ENCODE measurements at regions not wholly inside any gene's neighbourhood (a gene's known extent, or its start where the extent isn't known, plus 50 kb on each side); places are given as distances from the start of the nearest gene placed in this dataset.

DNA sequence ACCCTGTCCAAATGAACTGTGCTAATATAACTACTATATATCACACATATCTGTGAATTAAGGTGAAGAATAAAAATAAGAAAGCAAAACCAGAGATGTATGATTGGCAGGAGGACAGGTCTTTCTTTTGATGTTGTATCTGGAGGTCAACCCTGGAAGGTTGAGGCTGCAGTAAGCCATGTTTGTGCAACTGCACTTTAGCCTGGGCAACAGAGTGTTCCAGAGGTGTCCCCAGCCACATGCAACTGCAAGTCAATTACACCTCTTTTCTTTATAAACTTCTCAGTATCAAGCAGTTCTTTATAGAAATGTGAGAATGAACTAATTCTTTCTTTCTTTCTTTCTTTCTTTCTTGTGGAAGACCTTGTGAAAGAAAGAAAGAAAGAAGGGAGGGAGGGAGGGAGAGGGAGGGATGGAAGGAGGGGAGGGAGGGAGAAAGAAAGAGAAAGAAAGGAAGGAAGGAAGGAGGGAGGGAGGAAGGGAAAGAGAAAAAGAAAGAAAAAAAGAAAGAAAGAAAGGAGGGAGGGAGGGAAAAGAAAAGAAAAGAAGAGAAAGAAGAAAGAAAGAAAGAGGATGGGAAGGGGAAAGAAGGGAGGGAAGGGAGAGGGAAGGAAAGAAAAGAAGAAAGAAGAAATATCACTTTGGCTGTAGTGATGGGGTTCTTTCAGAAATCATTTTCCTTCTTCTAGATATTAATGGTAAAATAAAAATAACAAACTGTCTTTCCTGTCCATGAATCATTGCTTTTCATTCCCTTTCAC is 54.0 kb upstream of the S1PR1 start:
- Histone ChIP-seq H3K4me3 (ENCODE audit: low read depth, low read length) (no peak overlapping the region), H3K36me3 (ENCODE audit: control insufficient read depth in 2 of 2, insufficient read depth in 1 of 2, low read length in 2 of 2) (no peaks in the 10 kb centered on the region), H3K27ac (ENCODE audit: extremely low read depth, low read depth, low read length) (no peak overlapping the region), H3K4me1 (ENCODE audit: control insufficient read depth, insufficient read depth, low read length) (no peaks in the 10 kb centered on the region), H3K9me3 (ENCODE audit: control insufficient read depth, insufficient read depth, low read depth, low read length) (no peaks in the 10 kb centered on the region)
- TF ChIP-seq PRDM1 (tag by site-specific recombination; IDR thresholded peaks at IDR 0.05): peak; percentile 33
- no peak for TF ChIP-seq ZNF629 (tag by site-specific recombination; IDR thresholded peaks at IDR 0.05)
- no peak for TF ChIP-seq ZNF394 (tag by site-specific recombination; IDR thresholded peaks at IDR 0.05; ENCODE audit: borderline replicate concordance)
- no peak for TF ChIP-seq ZNF501 (tag by site-specific recombination; IDR thresholded peaks at IDR 0.05)
- peak; percentile 86 for TF ChIP-seq ZNF366 (tag by site-specific recombination; conservative IDR thresholded peaks at IDR 0.05)
- TF ChIP-seq ZNF792 (tag by site-specific recombination; IDR thresholded peaks at IDR 0.05): no peak
- TF ChIP-seq ZNF654 (tag by site-specific recombination; IDR thresholded peaks at IDR 0.05; ENCODE audit: low read depth): no peak
- TF ChIP-seq CTCF (tag by site-specific recombination; IDR thresholded peaks at IDR 0.05): no peak
- ChIA-PET CTCF (no interaction called here), POLR2A (no interaction called here)

GRCh38 chr1:101181930-101182329 is 54.9 kb upstream of the S1PR1 start:
- Histone ChIP-seq H3K27ac (ENCODE audit: extremely low read depth, low read depth, low read length) (no peak overlapping the region), H3K36me3 (ENCODE audit: control insufficient read depth in 2 of 2, insufficient read depth in 1 of 2, low read length in 2 of 2) (no peaks in the 10 kb centered on the region), H3K4me3 (ENCODE audit: low read depth, low read length) (no peak overlapping the region), H3K4me1 (ENCODE audit: control insufficient read depth, insufficient read depth, low read length) (no peaks in the 10 kb centered on the region), H3K9me3 (ENCODE audit: control insufficient read depth, insufficient read depth, low read depth, low read length) (no peaks in the 10 kb centered on the region)
- CTCF ChIA-PET: no interaction called here
- TF ChIP-seq, protein P1, sequence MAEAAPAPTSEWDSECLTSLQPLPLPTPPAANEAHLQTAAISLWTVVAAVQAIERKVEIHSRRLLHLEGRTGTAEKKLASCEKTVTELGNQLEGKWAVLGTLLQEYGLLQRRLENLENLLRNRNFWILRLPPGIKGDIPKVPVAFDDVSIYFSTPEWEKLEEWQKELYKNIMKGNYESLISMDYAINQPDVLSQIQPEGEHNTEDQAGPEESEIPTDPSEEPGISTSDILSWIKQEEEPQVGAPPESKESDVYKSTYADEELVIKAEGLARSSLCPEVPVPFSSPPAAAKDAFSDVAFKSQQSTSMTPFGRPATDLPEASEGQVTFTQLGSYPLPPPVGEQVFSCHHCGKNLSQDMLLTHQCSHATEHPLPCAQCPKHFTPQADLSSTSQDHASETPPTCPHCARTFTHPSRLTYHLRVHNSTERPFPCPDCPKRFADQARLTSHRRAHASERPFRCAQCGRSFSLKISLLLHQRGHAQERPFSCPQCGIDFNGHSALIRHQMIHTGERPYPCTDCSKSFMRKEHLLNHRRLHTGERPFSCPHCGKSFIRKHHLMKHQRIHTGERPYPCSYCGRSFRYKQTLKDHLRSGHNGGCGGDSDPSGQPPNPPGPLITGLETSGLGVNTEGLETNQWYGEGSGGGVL (tag by site-specific recombination; IDR thresholded peaks at IDR 0.05): no peak
- TF ChIP-seq ZNF324 (tag by site-specific recombination; IDR thresholded peaks at IDR 0.05) (no peak), ZNF416 (tag by site-specific recombination; IDR thresholded peaks at IDR 0.05) (no peak), ZNF311 (tag by site-specific recombination; IDR thresholded peaks at IDR 0.05; ENCODE audit: borderline replicate concordance) (no peak)
- POLR2A ChIA-PET: no interaction called here

DNA sequence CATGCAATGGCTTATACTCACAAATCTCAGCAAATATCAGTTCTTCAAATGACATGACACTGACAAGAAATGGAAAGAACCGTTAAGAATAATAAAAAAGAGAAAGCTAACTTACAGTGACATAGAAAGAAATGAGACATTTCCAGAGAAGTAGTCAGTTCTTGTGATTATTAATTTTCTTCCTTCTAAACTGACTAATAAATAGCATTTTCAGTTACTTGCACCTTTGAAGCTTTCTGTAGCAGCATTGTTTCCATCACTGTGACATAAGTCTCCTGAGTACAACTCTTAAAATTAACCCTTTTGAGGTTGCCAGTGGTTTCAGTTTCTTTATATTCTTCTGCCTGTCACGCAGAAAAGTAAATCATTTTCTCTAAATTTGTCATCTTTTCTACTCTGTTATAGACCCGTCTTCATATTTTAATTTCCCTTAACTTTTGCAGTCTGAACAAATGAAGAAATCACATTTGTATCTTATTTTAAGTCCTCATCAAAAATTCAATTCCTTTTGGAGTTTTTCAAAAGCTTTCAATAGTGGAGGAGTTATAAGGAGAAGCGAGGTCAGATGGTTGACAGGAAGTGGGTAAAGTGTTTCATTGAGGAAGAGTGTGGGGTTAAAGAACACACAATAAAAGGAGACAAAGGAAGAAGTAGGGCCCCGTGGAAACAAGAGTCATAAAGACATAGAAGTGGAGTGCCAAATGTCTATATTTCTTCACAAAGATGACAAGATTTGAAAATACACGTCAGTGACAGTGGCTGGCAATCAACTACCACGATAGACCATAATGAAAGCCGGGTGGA is 57.9 kb upstream of the S1PR1 start:
- no peaks in the 10 kb centered on the region for H3K4me1 ChIP-seq (ENCODE audit: control insufficient read depth, insufficient read depth, low read length)
- H3K36me3 ChIP-seq (ENCODE audit: control insufficient read depth in 2 of 2, insufficient read depth in 1 of 2, low read length in 2 of 2): no peaks in the 10 kb centered on the region
- no peak overlapping the region for H3K4me3 ChIP-seq (ENCODE audit: low read depth, low read length)
- H3K27ac ChIP-seq (ENCODE audit: extremely low read depth, low read depth, low read length): no peak overlapping the region
- ChIA-PET CTCF (interaction anchor here (0.7 kb wide), 1 partner anchor 30 kb away, joined by 4 read pairs; no protein-coding TSS in a partner anchor), POLR2A (no interaction called here)
- no peaks in the 10 kb centered on the region for H3K9me3 ChIP-seq (ENCODE audit: control insufficient read depth, insufficient read depth, low read depth, low read length)
- TF ChIP-seq ZNF404 (tag by site-specific recombination; IDR thresholded peaks at IDR 0.05): no peak
- TF ChIP-seq ZNF16 (tag by site-specific recombination; IDR thresholded peaks at IDR 0.05; ENCODE audit: low read depth): no peak
- TF ChIP-seq ZNF473 (tag by site-specific recombination; IDR thresholded peaks at IDR 0.05): no peak
- TF ChIP-seq ZNF623 (tag by site-specific recombination; IDR thresholded peaks at IDR 0.05): no peak
- no peak for TF ChIP-seq ZNF239 (tag by site-specific recombination; IDR thresholded peaks at IDR 0.05)
- no peak for TF ChIP-seq ZNF140 (tag by site-specific recombination; IDR thresholded peaks at IDR 0.05)
- TF ChIP-seq REPIN1 (tag by site-specific recombination; IDR thresholded peaks at IDR 0.05; ENCODE audit: low read depth): no peak
- no peak for TF ChIP-seq SALL2 (tag by site-specific recombination; IDR thresholded peaks at IDR 0.05; ENCODE audit: borderline replicate concordance)
- TF ChIP-seq ZNF701 (tag by site-specific recombination; IDR thresholded peaks at IDR 0.05): no peak
- TF ChIP-seq SP7 (tag by site-specific recombination; IDR thresholded peaks at IDR 0.05): no peak
- TF ChIP-seq PRDM6 (tag by site-specific recombination; IDR thresholded peaks at IDR 0.05): no peak
- no peak for TF ChIP-seq ZSCAN23 (tag by site-specific recombination; IDR thresholded peaks at IDR 0.05)

Measured in HEK293 (cell line).